ENCODE measurements at regions not wholly inside any gene's neighbourhood (a gene's known extent, or its start where the extent isn't known, plus 50 kb on each side); places are given as distances from the start of the nearest gene placed in this dataset.

DNA sequence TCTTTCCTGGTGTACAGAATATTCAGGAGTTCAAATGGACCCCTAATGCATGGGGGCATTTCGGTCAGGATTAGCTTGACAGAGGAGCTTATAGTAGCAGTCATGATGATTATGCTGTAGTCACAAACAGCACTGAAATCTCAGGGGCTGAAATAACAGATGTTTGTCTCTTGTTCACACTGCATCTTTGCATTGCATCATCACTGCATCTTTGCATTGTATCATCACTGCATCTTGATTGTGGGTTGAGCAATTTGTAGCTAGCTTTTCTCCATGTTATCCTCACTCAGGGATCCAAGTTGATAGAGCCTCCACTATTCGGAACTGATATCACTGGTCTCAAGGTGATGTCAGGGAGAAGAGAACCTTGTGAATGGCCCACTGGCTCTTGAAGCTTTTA is 160.9 kb downstream of the GATB start:
- DNase-seq (ENCODE audit: low spot score), result no peak
- no peak overlapping the region for H3K4me2 ChIP-seq
- no peaks in the 10 kb centered on the region for H4K20me1 ChIP-seq (ENCODE audit: insufficient read depth, poor library complexity, severe bottlenecking)
- no peaks in the 10 kb centered on the region for H3K9me3 ChIP-seq (ENCODE audit: low read depth)
- no peaks in the 10 kb centered on the region for H3K36me3 ChIP-seq (replicated peaks; ENCODE audit: insufficient read depth, low read depth)
- H3K27ac ChIP-seq, result peak overlapping the region; percentile 51
- no peak overlapping the region for H2AFZ ChIP-seq
- H3K79me2 ChIP-seq, result no peaks in the 10 kb centered on the region
- H3K9me2 ChIP-seq (replicated peaks; ENCODE audit: insufficient read depth), result no peaks in the 10 kb centered on the region
- 94% methylated on average over 2 of the region's 2 CpGs for WGBS (ENCODE audit: low lambda C conversion rate, missing lambda C conversion rate)
- H3K4me1 ChIP-seq (ENCODE audit: insufficient read depth), result no peaks in the 10 kb centered on the region
- no peak for TF ChIP-seq EZH2 (IDR thresholded peaks at IDR 0.05; ENCODE audit: borderline replicate concordance)
- no peak for TF ChIP-seq EZH2phosphoT487 (IDR thresholded peaks at IDR 0.05; ENCODE audit: low read depth, severe bottlenecking, unreplicated experiment)
- TF ChIP-seq, protein P1, sequence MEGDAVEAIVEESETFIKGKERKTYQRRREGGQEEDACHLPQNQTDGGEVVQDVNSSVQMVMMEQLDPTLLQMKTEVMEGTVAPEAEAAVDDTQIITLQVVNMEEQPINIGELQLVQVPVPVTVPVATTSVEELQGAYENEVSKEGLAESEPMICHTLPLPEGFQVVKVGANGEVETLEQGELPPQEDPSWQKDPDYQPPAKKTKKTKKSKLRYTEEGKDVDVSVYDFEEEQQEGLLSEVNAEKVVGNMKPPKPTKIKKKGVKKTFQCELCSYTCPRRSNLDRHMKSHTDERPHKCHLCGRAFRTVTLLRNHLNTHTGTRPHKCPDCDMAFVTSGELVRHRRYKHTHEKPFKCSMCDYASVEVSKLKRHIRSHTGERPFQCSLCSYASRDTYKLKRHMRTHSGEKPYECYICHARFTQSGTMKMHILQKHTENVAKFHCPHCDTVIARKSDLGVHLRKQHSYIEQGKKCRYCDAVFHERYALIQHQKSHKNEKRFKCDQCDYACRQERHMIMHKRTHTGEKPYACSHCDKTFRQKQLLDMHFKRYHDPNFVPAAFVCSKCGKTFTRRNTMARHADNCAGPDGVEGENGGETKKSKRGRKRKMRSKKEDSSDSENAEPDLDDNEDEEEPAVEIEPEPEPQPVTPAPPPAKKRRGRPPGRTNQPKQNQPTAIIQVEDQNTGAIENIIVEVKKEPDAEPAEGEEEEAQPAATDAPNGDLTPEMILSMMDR (IDR thresholded peaks at IDR 0.05; ENCODE audit: poor library complexity), result no peak
- H3K4me3 ChIP-seq, result no peak overlapping the region
- no peaks in the 10 kb centered on the region for H3K27me3 ChIP-seq

GRCh38 chr4:151600432-151600831 is 160.4 kb downstream of the GATB start:
- WGBS (ENCODE audit: low lambda C conversion rate, missing lambda C conversion rate), result 95% methylated on average over 3 of the region's 3 CpGs
- Histone ChIP-seq H3K4me2 (no peak overlapping the region), H3K79me2 (no peaks in the 10 kb centered on the region), H3K9me3 (ENCODE audit: low read depth) (no peaks in the 10 kb centered on the region), H3K27me3 (no peaks in the 10 kb centered on the region), H3K9me2 (replicated peaks; ENCODE audit: insufficient read depth) (no peaks in the 10 kb centered on the region), H3K4me1 (ENCODE audit: insufficient read depth) (no peaks in the 10 kb centered on the region), H3K36me3 (replicated peaks; ENCODE audit: insufficient read depth, low read depth) (no peaks in the 10 kb centered on the region), H3K4me3 (no peak overlapping the region), H3K27ac (peak overlapping the region; percentile 51), H4K20me1 (ENCODE audit: insufficient read depth, poor library complexity, severe bottlenecking) (no peaks in the 10 kb centered on the region), H2AFZ (no peak overlapping the region)
- no peak for TF ChIP-seq EZH2phosphoT487 (IDR thresholded peaks at IDR 0.05; ENCODE audit: low read depth, severe bottlenecking, unreplicated experiment)
- no peak for TF ChIP-seq EZH2 (IDR thresholded peaks at IDR 0.05; ENCODE audit: borderline replicate concordance)
- TF ChIP-seq, protein P1 (IDR thresholded peaks at IDR 0.05; ENCODE audit: poor library complexity), result no peak
- no peak for DNase-seq (ENCODE audit: low spot score)

DNA sequence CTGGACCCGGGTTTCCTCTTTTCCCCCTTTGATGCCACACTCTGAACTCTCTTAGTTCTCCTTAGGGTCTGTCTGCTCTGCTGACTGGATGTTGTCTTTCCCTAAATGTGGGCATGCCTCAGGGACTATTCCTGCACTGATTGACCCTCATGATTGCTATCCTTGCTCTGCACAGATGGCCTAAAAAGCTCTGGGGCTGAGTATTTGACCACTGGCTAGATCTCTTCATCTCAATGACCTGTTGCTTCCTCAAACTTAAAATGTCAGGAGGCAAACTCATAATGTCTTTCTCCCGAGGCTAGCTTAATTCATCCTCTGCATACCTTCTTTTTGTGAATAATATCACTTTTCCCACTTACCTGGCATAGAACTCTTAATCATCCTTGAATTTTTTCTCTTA is 157.4 kb downstream of the GATB start:
- Histone ChIP-seq H3K9me3 (ENCODE audit: low read depth) (no peaks in the 10 kb centered on the region), H3K79me2 (no peaks in the 10 kb centered on the region), H3K27me3 (no peaks in the 10 kb centered on the region), H3K4me1 (ENCODE audit: insufficient read depth) (no peaks in the 10 kb centered on the region), H3K4me3 (no peak overlapping the region), H2AFZ (no peak overlapping the region), H3K4me2 (no peak overlapping the region), H4K20me1 (ENCODE audit: insufficient read depth, poor library complexity, severe bottlenecking) (no peaks in the 10 kb centered on the region), H3K9me2 (replicated peaks; ENCODE audit: insufficient read depth) (no peaks in the 10 kb centered on the region), H3K36me3 (replicated peaks; ENCODE audit: insufficient read depth, low read depth) (no peaks in the 10 kb centered on the region), H3K27ac (no peak overlapping the region)
- no peak for DNase-seq (ENCODE audit: low spot score)
- WGBS (ENCODE audit: low lambda C conversion rate, missing lambda C conversion rate), result 76% methylated on average over 2 of the region's 2 CpGs
- TF ChIP-seq EZH2 (IDR thresholded peaks at IDR 0.05; ENCODE audit: borderline replicate concordance) (no peak), EZH2phosphoT487 (IDR thresholded peaks at IDR 0.05; ENCODE audit: low read depth, severe bottlenecking, unreplicated experiment) (no peak)

- H3K79me2 ChIP-seq, result no peaks in the 10 kb centered on the region
- no peak for DNase-seq (ENCODE audit: low spot score)
- 85% methylated on average over 5 of the region's 5 CpGs for WGBS (ENCODE audit: low lambda C conversion rate, missing lambda C conversion rate)
Measured at GRCh38 chr4:151604238-151604637, 156.6 kb downstream of the GATB start.

More at GRCh38 chr4:151604238-151604637, 156.6 kb downstream of the GATB start:
- H3K9me2 ChIP-seq (replicated peaks; ENCODE audit: insufficient read depth), result no peaks in the 10 kb centered on the region
- H3K4me2 ChIP-seq, result no peak overlapping the region
- H3K4me3 ChIP-seq, result no peak overlapping the region
- TF ChIP-seq, protein P1 (IDR thresholded peaks at IDR 0.05; ENCODE audit: poor library complexity), result peak; percentile 59
- no peak for TF ChIP-seq EZH2phosphoT487 (IDR thresholded peaks at IDR 0.05; ENCODE audit: low read depth, severe bottlenecking, unreplicated experiment)
- no peaks in the 10 kb centered on the region for H3K9me3 ChIP-seq (ENCODE audit: low read depth)
- no peaks in the 10 kb centered on the region for H3K4me1 ChIP-seq (ENCODE audit: insufficient read depth)
- H2AFZ ChIP-seq, result no peak overlapping the region
- H3K27ac ChIP-seq, result no peak overlapping the region
- no peaks in the 10 kb centered on the region for H3K36me3 ChIP-seq (replicated peaks; ENCODE audit: insufficient read depth, low read depth)
- H3K27me3 ChIP-seq, result no peaks in the 10 kb centered on the region
- no peaks in the 10 kb centered on the region for H4K20me1 ChIP-seq (ENCODE audit: insufficient read depth, poor library complexity, severe bottlenecking)
